ENCODE measurements at regions not wholly inside any gene's neighbourhood (a gene's known extent, or its start where the extent isn't known, plus 50 kb on each side); places are given as distances from the start of the nearest gene placed in this dataset.

GRCh38 chr6:156046268-156046665 lies 590.6 kb upstream of the NOX3 start:
- TF ChIP-seq CTCF (optimal IDR thresholded peaks at IDR 0.05 in 1 of 3, IDR thresholded peaks at IDR 0.05 in 1 of 3, conservative IDR thresholded peaks at IDR 0.05 in 1 of 3; ENCODE audit: extremely low read depth in 1 of 3, insufficient read depth in 2 of 3, low read length in 3 of 3): no peak
- no peak for TF ChIP-seq EZH2 (IDR thresholded peaks at IDR 0.05; ENCODE audit: low read length)
- no peak for FAIRE-seq
- H3K9me1 ChIP-seq (ENCODE audit: control insufficient read depth, extremely low read depth, insufficient read depth, low read length): no peaks in the 10 kb centered on the region

GRCh38 chr6:156045401-156046267 lies 590.0 kb upstream of the NOX3 start:
- Histone ChIP-seq H3K79me2 (ENCODE audit: control insufficient read depth, insufficient read depth, low read length) (no peaks in the 10 kb centered on the region), H2AFZ (ENCODE audit: control insufficient read depth, low read length) (no peak overlapping the region), H3K9me1 (ENCODE audit: control insufficient read depth, extremely low read depth, insufficient read depth, low read length) (no peaks in the 10 kb centered on the region), H4K20me1 (ENCODE audit: control insufficient read depth, extremely low read depth, insufficient read depth, low read length) (no peaks in the 10 kb centered on the region), H3K36me3 (ENCODE audit: control insufficient read depth in 2 of 2, extremely low read depth in 1 of 2, insufficient read depth in 2 of 2, low read length in 2 of 2) (no peaks in the 10 kb centered on the region), H3K27ac (ENCODE audit: control insufficient read depth, insufficient read depth, low read length) (no peak overlapping the region), H3K9ac (ENCODE audit: control insufficient read depth, extremely low read depth, insufficient read depth, low read length) (no peak overlapping the region), H3K9me3 (ENCODE audit: control insufficient read depth, low read depth, low read length) (no peaks in the 10 kb centered on the region), H3K27me3 (ENCODE audit: control insufficient read depth, extremely low read depth, insufficient read depth, low read length) (no peaks in the 10 kb centered on the region), H3K4me2 (ENCODE audit: control insufficient read depth, extremely low read depth, insufficient read depth, low read depth, low read length) (no peak overlapping the region), H3K4me1 (ENCODE audit: control insufficient read depth, extremely low read depth, insufficient read depth, low read length) (no peaks in the 10 kb centered on the region), H3K4me3 (ENCODE audit: control insufficient read depth in 2 of 3, extremely low read depth in 1 of 3, insufficient read depth in 2 of 3, low read depth in 1 of 3, low read length in 3 of 3) (no peak overlapping the region)
- FAIRE-seq (no peak), DNase-seq (ENCODE audit: low read depth, low spot score) (no peak)
- TF ChIP-seq EZH2 (IDR thresholded peaks at IDR 0.05; ENCODE audit: low read length) (no peak), CTCF (optimal IDR thresholded peaks at IDR 0.05 in 1 of 3, IDR thresholded peaks at IDR 0.05 in 1 of 3, conservative IDR thresholded peaks at IDR 0.05 in 1 of 3; ENCODE audit: extremely low read depth in 1 of 3, insufficient read depth in 2 of 3, low read length in 3 of 3) (no peak)
- dilution Hi-C loops (cut with MboI; ENCODE audit: extremely low pct_ligation_motif_present, low sequenced_read_pairs): no loop called here

More at GRCh38 chr6:156046268-156046665, 590.6 kb upstream of the NOX3 start:
- Histone ChIP-seq H3K79me2 (ENCODE audit: control insufficient read depth, insufficient read depth, low read length) (no peaks in the 10 kb centered on the region), H3K4me2 (ENCODE audit: control insufficient read depth, extremely low read depth, insufficient read depth, low read depth, low read length) (no peak overlapping the region), H4K20me1 (ENCODE audit: control insufficient read depth, extremely low read depth, insufficient read depth, low read length) (no peaks in the 10 kb centered on the region), H2AFZ (ENCODE audit: control insufficient read depth, low read length) (no peak overlapping the region), H3K36me3 (ENCODE audit: control insufficient read depth in 2 of 2, extremely low read depth in 1 of 2, insufficient read depth in 2 of 2, low read length in 2 of 2) (no peaks in the 10 kb centered on the region), H3K4me3 (ENCODE audit: control insufficient read depth in 2 of 3, extremely low read depth in 1 of 3, insufficient read depth in 2 of 3, low read depth in 1 of 3, low read length in 3 of 3) (no peak overlapping the region), H3K27ac (ENCODE audit: control insufficient read depth, insufficient read depth, low read length) (no peak overlapping the region), H3K4me1 (ENCODE audit: control insufficient read depth, extremely low read depth, insufficient read depth, low read length) (no peaks in the 10 kb centered on the region), H3K9me3 (ENCODE audit: control insufficient read depth, low read depth, low read length) (no peaks in the 10 kb centered on the region), H3K27me3 (ENCODE audit: control insufficient read depth, extremely low read depth, insufficient read depth, low read length) (no peaks in the 10 kb centered on the region), H3K9ac (ENCODE audit: control insufficient read depth, extremely low read depth, insufficient read depth, low read length) (no peak overlapping the region)
- dilution Hi-C loops (cut with MboI; ENCODE audit: extremely low pct_ligation_motif_present, low sequenced_read_pairs): no loop called here
- DNase-seq (ENCODE audit: low read depth, low spot score): no peak

All from keratinocyte (primary cell).